Fibroblast of upper back skin (primary cell): ENCODE measurements at regions not wholly inside any gene's neighbourhood (a gene's known extent, or its start where the extent isn't known, plus 50 kb on each side); places are given as distances from the start of the nearest gene placed in this dataset.
"Not testable (repeated sequence)": the region's sequence is repeated elsewhere in the genome, so short reads cannot be mapped to it uniquely, and the experiment has no call there.

Experiments used
- DNase-seq: peaks from one replicate; pipeline ENCODE4 v3.0.0-alpha.2; 2013

DNA sequence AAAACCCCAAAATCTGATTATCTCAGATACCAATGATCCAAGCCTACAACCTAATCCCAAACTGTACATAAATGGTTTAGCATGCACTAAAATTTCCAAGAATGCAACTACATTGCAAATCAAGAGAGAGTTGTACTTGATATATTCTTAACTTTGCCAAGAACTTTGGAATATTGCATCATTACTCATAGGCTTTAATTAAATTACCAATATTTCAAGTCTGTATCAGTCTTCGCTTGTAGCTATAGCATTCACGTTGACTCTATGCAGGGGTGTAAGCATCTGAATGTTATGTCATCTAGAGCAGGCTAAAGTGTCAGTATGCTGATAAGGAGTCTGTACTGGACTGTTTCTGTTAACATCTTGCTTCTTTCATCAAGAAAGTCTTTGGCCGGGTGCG is 56.3 kb downstream of the FOXI3 start:
- DNase-seq: no peak

DNA sequence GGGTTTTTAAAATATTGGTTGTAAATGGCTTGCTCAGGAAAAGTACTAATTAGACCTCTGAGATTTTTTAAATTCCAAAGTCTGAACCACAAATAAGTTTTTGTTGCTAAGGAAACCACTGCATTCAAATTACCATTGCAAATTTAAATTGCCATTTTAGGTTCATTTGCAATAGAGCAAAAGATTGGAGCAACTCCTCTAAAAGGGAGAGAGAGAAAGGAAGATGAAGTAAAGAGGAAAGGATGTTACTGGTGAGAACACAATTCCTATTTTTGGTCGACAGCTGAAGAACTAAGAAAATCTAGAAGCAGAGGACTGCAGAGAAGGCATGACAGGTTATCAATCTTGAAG is 74.9 kb downstream of the FOXI3 start:
- no peak for DNase-seq

DNA sequence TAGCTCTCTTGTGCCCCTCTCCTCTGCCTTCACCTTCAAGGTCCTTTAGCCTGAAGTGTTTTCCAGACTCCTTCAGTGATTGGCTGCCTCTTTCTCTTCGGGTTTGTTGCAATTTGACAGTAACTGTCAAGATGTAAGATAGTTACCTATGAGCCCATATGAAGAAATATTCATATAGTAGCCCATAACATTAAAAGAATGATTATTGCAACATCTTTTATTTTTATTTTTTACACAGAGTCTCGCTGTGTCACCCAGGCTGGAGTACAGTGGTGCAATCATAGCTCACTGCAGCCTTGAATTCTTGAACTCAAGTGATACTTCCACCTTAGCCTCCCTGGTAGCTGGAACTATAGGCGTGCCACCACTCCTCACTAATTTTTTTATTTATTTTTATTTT is 80.5 kb downstream of the FOXI3 start:
- DNase-seq: no peak

DNA sequence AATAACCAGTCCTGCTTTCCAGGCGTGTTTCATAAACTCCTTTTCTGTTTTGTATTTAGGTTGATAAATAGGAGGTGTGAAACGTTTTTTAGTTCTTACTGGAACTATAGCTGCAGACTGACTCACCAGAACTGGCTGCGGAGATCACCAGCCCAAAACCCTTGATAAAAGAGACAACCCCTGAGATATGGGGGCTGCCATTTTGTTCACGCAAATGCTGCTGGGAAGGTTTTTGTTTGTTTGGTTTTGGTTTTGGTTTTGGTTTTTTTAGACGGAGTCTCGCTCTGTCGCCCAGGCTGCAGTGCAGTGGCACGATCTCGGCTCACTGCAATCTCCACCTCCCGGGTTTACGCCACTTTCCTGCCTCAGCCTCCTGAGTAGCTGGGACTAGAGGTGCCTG is 87.1 kb downstream of the FOXI3 start:
- DNase-seq: not testable (repeated sequence)

DNA sequence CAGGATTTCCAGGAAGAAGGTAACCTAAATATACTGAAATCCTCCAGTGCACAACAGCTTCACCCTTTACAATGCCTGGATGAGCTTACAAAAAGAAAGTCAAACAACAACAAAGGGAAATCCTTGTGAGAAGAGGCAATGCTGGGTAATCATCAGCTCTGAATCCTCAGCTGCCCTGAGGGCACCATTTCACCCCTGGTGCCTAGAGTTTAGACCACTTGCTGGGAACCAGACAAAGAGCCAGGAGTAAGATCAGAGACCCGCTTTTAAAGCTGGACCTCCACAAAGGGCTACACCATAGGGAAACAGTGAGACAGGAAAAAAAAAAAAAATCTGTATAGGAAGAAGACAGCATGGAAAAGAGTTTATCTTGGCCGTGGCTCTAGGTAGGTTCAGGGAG is 97.0 kb downstream of the FOXI3 start:
- no peak for DNase-seq

DNA sequence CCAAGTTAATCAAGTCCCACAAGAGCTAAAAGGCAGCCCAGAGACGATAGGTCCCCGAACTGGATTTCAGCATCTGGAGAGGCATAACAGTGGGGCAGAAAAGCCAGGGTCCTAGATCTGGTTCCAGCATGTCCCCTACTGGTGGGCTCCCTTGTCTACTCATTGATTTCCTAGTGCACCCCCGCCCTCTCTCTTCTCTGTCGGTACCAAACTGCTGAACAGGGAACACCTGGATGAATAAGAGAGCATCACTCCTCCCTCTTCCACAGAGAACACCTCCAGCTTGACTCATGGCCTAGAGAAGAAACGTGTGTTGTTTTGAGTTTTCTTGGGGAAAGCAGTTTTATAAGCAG is 101.3 kb downstream of the FOXI3 start:
- DNase-seq: no peak

DNA sequence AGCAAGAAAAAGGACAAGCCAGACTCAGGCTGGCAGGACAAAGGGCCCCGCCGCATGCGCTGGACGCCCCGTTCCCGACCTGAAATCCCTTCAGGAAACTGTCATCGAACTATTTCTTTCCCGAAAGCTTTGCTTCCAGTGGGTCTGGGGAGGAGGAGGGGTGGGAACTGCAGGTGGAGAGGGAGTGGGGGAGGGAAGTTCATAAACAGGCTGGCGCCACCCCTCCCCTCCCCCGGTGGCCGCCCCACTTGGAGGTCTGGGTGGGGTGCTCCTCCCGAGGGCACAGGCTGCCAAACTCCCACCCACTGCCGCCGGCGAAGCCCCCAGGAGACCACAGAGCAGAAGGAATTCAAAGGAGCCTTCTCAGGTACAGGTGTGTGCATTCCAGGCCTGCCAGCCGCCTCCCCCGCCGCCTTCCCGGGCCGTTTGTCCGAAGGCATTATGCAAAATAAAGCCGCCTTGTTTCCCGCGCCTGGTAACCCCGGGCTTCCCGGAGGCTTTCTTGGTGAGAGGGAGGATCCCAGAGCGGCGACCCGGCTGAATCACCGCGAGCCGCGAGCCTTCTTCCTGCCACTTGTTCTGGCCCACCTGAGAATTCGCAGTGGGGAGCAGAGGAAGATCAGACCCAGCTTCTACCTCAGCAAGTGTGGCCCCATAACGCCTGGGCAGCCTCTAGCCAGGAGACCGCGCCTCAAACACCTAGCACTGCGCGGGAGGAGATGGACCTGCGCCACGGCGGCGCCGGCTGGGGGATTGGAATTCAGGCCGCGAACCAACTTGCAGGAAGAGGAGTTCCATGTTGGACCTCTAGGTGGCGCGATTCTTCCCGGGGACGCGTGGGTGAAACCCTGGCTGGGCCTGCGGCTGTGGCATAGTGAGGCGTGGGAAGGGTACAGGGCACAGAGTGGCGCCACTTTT is 101.9 kb downstream of the FOXI3 start:
- peak; percentile 7 for DNase-seq

DNA sequence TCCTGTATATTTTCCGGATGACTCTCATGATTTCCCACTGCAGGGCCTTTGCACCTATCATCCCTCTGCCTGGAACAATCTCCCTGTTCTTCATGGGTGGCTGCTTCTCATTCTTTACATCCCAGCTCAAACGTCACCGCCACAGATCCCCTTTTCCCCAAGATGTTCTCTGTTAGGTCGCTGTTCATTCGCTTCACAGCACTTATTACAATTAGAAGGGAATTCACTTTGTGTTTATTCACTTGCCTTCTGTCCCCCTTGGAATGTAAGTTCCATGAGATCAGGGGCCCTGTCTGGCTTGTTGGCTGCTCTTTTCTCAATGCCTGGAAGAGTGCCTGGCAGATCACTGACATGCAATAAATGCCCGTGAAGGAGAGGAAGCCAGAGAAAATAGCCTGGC is 106.7 kb downstream of the FOXI3 start:
- DNase-seq: no peak

DNA sequence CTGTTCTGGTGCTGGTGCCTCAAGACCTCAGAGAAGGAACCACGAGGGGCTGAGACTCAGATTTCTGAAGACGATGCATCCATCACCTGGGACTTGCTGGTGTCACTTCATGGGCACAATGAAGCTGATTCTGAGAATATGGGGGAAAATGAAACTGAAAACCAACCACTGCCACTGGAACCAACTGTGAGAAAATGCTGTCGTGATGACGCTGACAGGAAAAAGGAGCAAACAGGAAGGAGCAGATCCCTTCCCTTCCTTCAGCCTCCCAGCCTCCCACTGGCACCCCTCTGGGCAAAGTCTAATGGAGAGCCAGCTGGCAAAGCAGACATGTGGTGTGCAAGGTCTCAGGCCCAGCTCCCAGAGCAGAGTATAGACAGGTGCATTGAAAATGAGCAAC is 109.7 kb downstream of the FOXI3 start:
- DNase-seq: no peak

DNA sequence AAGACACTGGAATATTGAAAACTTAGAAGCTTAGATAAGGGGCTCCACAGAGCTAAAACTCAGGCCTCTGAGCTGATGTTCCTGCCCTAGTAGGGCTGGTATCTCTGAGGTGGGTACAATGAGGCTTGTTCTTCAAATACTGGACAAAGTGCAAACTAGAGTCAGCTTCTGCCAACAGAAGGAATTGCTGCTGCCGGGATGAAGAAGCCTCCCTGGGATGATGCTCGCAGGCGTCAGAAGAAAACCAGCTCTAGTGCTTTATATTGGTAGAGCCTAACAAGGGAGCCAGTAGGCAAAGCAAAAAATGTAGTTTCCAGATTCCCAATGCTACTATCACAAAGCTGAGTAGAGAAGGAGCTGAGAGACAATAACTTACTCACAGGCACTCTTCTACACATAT is 118.1 kb downstream of the FOXI3 start:
- no peak for DNase-seq

DNA sequence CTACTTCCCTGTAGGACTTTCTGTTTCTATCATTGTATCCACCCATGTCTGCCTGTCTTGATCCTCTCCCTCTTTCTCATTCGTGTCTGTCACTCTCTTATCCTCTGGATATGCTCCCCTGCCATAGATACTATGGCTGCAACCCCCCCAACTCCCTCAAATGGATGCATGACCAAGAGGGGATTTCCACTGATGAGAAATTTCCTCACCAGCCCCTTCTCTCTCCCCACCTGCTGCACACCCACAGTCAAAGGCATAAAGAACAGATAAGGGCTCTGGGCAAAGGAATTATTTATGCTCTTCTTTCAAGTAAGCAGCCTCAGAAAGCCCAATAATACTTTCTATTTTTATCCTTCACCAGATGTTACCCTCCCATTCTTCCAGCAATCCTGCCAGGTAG is 121.3 kb downstream of the FOXI3 start:
- no peak for DNase-seq

DNA sequence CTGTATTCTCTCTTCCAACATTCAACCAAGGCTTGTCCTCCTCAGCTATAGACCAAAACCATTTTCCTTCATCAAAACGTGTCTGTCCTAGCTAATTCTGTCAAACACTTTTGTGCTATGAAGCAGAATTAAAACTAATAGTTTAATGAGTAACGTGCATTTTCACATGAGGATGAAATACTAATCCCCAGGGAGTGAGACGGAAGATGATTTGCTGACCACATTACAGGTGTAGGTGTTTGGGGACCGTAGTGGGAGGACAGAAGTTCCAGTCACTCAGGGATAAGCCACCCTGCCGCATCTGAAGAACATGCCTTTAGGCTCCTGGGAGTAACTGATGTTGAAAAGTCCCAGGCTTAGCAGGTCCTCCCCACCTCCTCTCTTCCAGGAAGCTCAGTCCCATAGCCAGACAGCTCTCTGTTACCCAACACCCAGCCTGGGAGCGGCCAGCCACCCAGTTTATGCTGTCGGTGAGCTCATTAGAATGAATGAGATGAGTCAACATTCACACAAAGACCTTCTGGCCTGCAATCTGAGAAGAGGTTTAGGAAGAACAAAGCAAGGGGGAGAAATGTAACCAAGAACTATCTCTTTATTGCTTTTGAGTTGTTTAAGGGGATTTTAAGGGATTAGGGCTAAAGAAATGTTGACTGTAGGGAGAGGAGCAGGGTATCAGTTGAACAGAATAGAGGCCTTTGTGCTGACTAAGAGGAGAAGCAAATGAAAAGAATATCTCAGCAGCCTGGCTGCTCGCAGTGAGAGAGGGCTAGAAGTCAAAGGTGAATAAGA is 122.5 kb downstream of the FOXI3 start:
- peak; percentile 2 for DNase-seq

DNA sequence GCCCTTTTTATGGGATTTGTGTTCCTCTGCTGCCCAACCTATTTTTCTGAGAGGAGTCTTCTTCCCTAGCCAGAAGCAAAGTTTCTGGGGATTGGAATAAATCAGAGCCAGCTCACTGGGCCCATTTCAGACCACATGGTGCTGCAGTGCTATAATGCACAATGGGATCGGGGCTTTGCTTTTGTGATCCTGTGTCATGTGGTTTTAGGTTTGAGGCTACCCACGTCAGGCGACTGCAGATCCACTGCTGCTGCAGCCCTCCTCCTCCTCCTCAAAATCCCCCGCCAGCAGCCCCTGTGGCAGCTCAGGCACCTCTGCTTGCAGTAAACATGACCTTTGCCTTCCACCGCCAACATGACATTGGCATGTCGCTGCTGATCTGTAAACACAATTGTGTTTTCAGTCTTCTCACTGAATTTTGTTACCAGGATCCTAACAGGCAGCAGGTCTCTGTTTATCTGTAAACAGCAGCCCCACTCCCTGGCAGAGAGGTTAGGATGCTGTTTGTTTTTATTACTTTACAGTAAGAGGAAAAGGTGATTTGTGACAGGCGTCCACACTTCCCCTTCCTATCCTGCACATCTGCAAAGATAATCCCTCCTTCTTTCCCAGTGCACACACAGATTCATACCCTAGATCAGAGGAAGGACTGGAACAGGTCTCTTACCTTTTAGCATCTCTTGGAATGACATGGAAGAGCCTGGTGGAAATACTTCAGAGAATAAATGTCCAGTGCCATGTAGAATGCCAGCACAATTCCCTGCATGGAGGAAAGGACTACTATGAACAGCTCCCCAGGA is 130.8 kb downstream of the FOXI3 start:
- DNase-seq: no peak

DNA sequence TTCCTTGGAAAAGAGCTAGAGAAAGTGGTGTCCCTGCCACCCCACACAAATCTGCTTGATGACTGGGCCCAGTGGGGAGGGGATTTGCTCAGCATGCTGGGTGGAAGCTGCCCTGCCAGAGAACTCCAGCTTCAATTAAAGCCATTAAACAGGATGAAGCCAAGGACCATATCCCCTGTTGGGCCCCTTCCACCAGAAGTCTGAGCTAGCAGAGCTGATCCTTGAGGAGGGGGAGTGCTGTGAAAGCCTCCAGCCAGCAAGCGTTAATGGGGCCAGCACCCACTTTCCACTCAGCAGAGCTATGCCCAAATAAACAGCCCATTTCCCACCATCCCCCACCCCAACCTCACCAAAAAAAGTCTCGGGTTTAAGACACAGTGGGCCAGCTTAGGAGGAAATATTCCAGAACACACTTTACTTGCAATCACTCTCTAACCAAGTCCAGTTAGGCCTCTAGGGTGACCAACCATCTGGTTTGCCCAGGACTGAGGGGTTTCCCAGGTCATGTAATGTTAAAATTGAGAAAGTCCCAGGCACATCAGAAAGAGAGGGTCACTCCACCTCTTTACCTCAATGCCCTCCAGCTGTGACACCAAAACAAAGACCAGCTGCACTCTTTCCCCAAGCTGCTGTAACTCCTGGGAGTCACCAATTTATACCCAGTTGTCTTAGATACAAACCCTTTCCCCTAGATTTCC is 132.3 kb downstream of the FOXI3 start:
- DNase-seq: no peak

DNA sequence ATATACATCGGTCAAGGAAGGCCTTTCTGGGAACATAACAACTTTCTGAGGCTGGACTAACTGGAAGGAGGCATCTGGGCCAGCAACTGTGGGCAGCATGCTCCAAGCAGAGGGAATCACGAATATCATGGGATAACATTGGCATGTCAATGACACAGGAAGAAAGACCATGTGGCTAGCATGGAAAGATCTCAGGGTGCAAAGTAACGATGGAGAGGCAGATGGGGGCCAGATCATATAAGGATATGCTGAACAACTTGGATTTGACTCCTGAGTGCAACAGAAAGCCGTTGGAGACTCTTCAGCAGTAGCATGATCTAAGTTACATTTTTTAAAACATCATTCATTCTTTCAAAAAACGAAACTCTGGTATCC is 133.6 kb downstream of the FOXI3 start:
- DNase-seq: no peak

DNA sequence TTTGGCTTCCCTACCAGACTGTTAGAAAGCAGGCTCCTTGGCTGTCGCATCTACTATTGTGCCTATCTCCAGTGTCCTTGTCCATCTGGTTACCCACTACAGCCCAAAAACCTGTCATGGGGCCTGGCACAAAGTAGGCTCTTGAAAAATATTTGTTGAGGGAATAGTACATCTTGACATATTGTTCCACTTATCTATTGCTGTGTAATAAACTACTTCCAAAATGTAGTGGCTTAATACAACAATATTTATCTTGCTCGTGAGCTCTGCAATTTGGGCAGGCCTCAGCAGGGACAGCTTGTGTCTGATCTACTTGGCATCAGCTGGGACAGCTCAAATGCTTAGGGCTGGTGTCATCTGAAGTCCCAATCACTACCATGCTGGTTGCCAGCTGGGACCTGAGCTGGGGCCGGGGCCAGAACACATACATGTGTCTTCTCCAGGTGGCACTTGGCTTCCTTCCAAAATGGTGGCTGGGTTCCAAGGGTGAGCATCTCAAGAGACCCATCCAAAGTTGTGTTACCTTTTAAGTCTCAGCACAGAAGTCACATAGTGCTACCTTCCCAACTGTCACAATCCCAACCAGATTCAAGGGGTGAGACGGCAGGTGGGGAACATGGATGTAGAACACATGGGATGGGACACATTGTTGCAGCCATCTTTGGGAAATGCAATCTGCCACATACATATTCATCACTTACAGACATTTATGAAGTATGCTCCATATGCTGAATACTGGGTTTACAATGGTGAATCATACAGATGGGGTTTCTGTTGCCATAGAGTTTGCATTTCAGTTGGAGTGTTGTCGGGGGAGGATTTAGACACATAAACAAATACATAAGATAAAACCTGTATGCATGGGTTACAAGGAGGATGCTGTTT is 134.2 kb downstream of the FOXI3 start:
- no peak for DNase-seq

DNA sequence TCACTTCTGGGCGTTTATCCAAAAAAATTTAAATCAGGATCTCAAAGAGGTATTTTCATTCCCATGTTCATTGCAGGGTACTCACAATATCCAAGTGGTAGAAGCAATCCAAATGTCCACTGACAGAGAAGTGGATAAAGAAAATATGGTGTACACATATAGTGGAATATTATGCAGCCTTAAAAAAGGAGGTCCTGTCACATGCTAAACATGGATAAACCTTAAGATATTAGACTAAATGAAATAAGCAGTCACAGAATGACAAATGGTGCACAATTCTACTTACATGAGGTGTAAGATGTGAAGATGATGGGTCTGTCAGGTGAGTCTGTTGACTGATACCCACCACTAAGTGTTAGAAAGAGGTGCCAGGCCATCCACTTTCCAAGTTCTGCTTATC is 140.6 kb downstream of the THNSL2 start:
- no peak for DNase-seq

DNA sequence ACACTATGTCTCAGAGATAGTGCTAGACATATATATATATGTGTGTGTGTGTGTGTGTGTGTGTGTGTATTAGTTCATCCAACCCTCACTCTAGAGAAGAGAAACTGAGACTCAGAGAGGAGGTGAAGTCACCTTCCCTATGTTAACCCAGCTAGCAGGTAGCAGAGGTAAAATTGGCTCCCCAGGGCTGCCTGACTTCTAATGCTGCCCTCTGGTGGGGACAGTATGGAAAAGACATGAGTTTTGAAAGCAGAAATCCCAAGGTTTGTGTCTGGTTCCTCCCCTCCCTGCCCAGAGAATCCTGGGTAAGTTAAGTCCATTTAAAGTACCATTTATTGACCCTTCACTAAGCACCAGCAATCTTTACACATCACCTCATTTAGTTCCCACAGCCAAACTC is 137.7 kb downstream of the THNSL2 start:
- DNase-seq: no peak

DNA sequence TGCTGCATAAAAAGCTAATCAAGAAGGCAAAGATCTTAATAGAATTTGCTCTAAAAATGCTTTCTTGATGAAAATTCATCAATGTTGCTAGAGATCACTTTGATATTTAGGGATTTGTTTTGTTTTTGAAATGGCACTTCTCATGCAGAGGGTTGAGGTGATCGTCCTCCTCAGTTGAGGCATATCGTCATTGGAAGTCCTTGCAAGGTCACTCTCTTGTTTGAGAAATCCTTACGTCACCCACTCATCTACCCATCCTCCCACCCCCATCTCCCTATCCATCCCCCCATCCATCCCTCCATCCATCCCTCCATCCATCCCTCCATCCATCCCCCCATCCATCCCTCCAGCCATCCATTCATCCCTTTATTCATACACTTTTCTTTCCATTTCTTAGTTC is 133.7 kb downstream of the THNSL2 start:
- DNase-seq: no peak

DNA sequence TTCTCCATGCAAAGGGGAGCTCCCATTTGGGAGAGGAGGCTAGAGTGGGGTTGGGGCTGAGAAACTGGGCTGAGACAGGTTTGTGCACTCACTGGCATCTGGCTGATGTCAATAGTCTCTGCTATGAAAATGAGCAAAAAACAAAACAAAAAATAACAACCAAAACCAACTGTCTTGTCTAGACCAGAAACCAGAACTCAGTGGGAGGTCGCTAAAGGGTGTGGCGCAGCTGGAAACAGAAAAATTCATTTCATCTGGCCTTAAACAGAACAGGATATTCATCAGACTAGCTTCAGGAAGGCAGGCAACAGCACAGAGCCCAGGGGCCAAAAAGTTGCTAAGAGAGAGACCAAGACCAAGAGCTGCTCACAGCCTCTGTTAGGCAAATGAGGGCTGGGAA is 126.1 kb downstream of the THNSL2 start:
- no peak for DNase-seq

DNA sequence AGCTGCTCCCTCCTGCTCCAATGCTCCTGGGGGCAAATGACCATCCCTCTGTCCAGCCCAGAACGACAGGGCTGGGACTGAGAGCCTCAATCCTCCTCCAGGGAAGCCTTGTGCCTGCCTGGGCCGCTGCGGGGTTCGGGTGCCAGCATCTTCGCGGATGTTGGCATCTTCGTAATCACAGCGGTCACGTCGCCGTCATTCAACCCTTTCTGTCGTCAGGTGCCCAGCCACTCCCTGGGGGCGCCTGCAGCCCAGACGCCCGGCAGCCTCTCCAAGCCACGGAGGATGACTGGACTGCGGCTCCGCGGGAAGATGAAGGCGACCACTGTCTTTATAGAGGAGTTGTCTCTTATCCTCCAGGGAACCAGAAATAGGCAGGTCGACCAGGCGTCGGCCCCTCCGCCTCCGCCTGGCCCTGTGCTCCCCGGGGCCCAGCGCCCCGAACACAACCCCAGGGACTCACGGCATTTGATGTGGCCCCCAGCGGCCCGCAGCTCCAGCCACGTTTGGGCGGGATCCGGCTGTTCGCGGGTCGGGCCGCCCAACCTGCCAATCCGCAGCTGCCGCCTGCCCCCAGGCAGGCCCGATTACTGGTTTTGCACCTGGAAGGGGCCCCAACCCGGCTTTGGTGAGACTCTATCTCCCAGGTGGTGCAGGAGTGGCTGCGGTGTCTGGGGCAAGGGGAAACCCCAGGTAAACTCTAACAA is 113.9 kb downstream of the THNSL2 start:
- DNase-seq: no peak
